HG03432 (cell line): ENCODE measurements at regions not wholly inside any gene's neighbourhood (a gene's known extent, or its start where the extent isn't known, plus 50 kb on each side); places are given as distances from the start of the nearest gene placed in this dataset.
A peak's percentile ranks its signal among the peaks of the same experiment; 100 is the strongest.

Experiments used
- ATAC-seq: cut with Tn5 transposase; IDR thresholded peaks from one replicate; pipeline ENCODE4 v1.9.1; 2021; ENCODE audit warnings: mild to moderate bottlenecking, moderate library complexity; ENCODE audit not compliant: unreplicated experiment

DNA sequence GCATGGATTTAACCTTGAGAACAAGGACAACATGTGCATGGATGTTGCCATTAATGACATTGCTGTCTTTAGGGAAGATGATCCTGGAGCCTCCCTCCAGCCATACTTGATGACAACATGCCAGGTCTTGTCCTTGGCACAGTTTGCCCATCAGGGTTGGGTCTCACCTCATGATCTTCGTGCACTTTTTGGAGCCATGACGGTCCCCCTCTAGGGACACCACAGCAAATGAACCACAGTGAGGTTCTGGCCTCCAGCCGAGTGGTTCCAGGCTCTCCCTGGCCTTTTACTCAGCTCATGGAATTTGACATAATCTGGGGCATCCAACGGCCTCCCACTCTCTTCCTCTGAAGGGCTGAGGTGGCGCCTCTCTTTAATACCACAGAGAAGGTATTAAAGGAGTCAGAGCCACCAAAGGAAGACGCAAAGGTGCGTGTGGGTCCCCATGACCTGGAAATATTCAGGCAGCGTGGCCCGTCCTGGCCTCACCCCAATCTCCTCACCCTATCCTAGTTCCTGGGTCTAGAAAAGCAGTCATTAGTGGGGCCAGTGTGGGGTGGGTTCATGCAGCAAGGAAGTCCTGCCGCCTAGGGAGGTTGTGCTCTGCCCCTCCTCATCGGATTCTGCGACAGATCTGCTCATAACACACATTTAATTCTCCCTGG, 184.8 kb downstream of the CXCL12 start:
- no peak for ATAC-seq

DNA sequence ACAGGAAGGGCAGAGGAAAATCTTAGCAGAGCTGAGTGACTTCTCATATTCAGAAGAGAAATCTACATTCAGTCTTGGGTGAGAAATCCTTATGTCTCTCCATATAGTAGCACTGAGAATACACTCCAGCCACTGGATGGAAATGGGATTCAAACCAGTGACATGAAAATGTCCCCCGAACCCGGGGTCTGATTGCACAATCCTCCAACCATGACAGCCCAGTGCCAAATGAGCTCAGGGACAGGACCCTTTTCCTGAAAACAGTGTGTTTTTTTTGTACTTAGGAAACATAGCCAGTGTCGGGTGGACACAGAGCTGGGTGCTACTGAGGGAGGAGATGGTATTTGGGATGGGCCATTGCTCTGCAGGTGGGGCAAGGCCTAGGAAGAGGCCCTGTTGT, 185.6 kb downstream of the CXCL12 start:
- ATAC-seq, result no peak

DNA sequence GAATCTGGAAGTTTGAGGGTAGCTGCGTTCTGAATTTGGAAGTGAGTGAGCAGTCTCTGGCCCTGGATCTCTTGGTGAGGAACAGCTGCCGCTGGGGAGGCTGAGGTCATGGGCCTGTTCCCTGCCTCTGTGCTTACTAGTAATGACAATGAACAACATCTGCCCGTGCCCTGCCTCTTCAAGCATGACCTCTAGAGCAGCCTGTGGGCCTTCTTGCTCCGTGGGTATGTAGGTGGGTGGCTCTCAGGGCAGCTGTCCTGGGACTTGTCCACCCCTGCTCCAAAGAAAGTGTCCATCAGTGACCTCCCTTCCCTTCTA, 186.2 kb downstream of the CXCL12 start:
- ATAC-seq, result peak; percentile 32

DNA sequence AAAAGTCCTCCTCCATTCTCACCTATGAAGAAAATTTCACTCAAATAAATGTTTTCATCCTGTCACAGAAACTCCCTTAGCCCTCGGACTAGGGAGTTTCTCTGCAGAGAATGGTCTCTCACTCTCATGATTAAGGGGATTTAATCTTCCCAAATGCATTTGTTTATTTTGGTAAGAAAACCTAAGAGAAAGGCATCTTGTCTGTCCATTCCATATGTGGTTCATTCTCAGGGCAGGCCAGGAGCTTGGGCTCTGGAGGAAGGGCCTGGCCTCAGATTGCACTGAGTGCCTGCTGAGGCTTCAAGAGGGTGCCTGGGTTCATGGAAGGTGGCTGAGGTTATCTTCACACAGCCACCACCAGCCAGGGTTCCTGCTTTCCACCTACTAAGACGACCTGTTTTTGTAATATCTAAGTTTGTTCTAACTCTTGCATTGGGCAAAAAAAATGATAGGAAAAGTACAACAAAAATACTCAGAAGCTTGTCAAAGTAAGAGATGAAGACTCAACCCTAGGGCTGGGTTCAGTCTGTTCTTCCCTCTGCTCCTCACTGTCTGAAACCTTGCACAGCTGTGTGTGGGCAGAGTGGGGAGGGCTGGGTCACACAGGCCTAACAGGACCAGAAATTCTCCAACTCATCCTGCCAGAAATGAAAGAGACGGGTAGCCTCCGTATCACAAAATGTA, 186.7 kb downstream of the CXCL12 start:
- peak; percentile 43 for ATAC-seq

DNA sequence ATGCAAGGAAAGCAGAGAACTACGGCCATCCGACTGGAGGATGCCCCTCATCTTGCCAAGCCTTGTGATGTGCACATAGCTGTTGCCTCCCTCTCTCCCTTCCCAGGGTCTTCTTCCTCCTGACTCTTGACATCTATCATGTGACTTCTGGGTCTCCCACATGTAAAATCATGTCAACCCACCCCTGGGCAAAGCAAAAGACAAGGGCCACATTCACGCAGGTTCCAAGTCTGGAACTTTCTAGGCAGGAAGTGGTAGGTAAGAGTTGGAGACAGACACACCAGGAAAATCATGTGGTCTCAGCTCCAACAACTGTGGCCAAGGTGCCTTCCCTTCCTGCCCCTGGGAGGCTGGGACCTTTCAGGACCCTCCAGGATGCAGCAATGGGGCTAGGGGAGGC, 187.3 kb downstream of the CXCL12 start:
- no peak for ATAC-seq

DNA sequence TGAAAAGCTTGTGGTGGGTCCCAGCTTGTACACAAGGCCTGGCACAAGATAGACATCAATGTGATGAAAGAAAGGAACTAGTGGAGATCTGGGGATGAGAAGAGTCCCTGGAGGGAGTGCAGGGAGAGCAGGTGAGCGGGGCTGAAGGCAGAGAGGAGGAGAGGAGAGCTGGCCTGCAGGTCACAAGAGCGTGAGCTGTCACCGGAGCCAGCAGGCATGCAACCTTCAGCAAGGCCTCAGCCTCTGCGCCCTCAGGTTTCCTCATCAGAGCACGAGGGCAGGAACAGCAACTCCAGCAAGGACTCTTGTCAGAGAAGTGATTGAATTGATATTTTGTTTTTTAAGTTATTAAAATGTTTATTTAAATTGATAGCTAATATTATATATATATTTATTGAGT, 188.6 kb downstream of the CXCL12 start:
- no peak for ATAC-seq

DNA sequence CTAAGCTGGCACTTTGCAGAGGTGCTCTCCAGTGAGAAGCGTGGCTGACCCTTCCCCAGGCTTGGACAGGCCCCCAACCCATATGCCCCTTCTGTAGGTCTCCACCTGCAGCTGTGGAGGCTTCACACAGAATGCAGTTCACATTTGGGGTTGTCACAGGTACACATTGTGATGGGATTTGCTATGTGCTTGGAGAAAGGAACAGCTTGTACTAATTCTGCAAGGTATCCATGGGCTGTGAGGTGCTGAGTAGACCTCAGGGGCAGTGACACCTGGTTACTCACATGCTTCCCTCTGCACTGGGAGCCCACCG, 188.9 kb downstream of the CXCL12 start:
- ATAC-seq, result no peak

DNA sequence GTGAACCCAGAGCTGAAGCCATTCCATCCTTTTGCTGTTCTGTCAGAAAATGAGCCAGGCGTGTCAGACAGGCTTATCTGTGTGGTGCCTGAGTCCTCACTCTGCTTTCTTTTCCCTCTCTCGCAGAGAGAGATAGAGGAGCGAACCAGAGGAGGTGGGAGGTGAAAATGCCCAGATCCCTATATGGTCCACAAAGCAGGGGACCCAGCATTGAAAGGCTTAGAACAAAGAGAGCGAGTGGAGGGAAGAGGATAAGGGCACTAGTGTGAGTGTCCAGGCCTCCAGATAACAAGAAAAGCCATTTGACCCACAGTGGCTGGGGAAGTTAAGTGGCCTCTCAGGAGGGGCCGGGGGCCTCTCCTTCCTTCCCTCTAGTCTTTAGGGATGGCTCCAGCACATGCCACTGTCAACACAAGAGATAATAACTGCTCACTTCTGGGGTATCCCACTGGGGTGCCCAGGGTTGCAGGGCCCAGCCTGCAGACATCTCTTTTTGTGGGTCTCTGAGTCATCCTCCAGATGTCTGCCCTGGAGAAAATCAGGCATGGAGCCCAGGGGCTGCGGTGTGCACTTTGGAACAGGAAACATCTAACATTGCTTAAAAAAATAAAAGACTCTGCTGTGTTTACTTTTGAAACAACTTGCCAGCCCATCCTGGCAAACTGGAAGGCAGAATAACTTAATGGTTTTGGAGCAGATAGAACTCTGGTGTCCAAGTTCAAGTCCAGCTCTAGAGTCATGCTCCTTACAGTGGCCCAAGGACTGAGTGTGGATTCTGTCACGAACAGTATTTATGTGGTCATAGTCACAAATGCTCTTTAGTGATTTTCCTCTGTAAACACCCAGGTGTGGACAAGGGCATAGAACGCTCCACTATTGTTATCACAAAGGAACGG, 189.5 kb downstream of the CXCL12 start:
- ATAC-seq, result no peak

DNA sequence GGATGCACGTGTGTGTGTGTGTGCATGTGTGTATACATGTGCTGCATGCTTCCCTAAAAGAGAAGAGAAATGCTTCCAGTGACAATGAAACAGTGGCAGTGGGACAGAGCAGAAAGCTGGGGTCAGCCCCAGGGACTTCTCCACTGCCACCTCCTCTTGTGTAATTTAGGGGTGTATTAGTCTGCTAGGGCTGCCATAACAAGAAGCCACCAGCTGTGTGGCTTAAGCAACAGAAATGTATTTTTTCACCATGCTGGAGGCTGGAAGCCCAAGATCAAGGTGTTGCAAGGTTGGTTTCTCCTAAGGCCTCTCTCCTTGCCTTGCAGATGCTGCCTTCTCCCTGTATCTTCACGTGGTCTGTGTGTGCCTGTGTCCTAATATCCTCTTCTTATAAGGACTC, 190.5 kb downstream of the CXCL12 start:
- ATAC-seq, result no peak

DNA sequence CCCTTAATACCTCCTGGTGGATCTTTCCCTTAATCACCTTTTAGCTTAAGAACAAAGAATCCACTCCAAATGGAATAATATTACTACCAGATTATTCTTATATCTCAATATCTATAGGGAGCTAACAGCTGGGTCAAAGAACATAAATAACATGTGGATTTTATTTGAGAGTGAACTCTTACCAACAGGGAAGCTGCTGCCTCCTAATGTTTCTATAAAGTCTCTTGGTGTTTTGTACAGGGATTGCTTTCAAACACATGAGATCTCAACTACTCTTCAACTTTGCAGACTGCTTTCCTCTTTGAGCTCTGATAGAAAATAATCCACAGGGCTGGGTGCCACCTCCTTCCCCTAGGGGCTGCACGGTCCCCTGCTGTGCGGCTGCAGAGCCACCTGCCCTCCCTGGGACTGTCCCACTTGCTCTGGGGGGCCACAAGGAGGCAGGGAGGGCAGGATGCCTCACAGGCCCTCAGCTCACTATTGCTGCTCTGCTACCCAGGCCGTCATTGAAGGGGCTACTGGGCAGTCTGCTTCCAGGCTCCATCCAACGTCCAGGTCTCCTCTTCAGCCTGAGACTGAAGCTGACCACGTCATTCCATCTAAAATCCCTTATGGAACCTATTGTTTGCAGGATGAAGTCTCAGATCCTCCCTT, 191.2 kb downstream of the CXCL12 start:
- ATAC-seq, result no peak

DNA sequence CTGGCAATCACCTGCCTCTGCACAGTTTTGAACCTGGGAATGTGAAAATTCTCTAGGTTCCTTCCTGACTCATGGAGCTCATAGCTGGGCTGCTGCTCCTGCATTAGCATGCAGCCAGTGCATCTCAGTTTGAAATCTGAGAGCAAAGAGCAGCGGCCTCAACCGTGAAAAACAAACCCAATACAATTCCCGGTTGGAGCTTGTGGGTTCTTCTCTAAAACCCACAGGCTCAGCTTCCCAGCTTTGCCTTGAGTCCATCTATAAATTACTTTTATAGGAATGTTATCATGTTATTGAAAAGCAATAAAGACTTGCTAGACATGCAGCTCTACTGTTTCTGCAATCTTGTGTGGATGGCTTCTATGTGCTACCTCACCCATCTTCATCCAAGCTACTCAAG, 191.7 kb downstream of the CXCL12 start:
- ATAC-seq, result no peak

DNA sequence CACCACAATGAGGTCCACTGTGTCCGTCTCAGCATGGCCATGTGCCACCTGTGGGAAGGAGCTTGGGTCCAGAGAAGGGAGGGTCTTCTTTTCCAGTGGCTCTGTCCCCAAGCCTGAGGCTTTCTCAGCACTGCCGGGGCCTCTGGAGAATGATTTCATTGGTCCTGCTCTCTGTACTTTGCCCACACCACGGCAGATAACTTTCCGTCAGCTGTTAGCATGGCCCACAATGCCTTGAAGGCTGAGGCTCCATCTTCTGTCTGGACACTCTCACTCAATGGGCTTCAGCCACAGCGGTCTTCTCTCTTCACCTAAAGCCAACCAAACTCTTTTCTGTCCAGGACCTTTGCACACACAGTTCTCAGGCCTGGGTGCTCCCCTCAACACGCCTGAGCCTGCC, 192.5 kb downstream of the CXCL12 start:
- ATAC-seq, result no peak

DNA sequence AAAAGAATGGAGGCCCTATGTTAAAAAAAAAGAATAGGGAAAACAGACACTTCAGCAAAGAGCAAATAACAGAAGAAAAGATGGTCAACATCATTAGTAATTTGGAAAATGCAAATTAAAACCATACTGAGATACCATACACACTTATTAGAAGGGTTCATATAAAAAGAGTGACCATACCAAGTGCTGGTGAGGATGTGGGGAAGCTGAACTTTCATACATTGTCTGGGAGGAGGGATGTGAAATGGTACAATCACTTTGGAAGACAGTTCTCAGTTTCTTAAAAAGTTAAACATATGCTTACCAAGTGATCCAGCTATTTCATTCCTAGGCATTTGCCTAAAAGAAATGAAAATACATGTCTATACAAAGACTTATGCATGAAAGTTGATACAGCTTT, 194.4 kb downstream of the CXCL12 start:
- no peak for ATAC-seq

DNA sequence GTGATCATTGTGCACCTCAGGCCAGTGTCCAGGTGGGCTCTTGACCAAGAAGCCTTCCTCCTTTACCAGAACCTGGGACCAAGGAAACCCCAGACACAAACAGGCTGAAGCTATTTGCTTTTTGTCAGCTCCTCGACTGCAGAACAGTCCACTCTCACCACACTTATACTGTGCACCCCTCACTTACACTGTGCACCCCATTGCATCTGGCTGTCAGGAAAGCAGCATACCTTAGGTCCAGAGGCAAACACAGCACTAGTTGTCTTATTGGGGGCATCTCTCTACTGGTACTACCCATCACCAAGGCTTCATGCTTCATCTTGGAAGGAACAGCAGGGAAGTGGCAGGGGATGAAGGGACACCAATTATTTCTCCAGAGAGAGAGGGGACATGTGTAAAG, 198.1 kb downstream of the CXCL12 start:
- no peak for ATAC-seq

DNA sequence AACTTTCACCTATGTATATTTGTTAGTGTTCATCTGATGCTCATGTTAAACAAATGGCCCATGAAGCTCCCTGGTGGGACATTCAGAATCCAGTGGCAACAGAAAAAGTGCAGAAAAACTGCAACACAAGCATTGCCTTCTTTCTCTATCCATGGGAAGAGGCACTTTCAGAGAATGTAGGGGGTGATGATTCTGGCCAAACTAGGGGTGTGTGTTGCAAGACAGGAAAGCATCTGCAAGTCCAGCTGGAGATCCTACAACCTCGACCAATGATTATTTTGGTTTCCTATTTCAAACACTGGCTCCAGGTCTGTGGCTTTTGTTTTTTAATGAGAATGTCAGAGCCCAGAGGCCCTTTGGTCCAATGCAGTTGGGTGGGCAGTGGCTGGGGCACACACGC, 198.7 kb downstream of the CXCL12 start:
- ATAC-seq, result no peak

DNA sequence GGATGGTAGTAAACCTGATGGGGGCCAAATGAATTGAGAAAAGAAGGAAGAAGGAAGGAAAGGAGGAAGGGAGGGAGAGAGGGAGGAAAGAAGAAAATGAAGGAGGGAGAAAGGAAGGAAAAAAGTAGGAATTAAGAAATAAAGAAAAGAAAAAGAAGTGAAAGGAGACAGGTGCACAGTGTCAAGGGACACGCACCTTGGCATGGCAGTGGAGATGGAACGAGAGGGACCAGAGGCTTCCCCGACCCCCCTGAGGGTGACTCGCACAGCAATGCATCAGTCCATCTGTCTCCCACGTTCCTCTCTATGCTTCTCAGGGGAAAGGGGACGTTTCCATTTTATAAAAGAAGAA, 199.6 kb downstream of the CXCL12 start:
- no peak for ATAC-seq

DNA sequence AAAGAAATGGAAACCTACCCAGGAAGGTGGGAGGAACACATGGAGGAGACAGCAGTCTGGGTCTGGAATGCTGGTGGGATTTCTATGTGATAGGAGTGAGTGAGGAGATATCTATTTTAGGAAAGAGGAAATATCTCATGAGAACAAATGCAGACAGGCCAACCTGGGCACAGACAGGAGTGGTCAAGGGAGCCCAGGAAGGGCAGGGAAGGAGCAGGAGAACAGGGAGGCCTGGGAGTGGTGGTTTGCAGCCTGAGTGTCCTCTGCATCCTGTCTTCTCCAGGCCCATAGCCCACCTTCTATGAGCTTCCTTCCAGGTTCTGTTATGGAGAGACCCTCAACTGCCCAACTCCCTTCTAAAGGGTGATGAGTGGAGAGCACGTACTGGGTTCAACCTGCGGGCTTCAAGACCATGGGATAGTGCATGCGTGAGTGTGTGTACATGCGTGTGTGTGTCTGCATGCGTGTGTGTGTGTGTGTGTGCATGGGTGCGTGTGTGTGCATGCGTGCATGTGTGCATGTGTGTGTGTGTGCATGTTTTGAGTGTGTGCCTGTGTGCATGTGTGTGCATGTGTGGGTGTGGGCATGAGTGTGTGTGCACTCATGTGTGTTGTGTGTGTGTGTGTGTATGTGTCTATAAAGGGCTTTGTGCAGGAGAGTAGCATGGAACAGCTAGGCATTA, 200.1 kb downstream of the CXCL12 start:
- ATAC-seq, result no peak

DNA sequence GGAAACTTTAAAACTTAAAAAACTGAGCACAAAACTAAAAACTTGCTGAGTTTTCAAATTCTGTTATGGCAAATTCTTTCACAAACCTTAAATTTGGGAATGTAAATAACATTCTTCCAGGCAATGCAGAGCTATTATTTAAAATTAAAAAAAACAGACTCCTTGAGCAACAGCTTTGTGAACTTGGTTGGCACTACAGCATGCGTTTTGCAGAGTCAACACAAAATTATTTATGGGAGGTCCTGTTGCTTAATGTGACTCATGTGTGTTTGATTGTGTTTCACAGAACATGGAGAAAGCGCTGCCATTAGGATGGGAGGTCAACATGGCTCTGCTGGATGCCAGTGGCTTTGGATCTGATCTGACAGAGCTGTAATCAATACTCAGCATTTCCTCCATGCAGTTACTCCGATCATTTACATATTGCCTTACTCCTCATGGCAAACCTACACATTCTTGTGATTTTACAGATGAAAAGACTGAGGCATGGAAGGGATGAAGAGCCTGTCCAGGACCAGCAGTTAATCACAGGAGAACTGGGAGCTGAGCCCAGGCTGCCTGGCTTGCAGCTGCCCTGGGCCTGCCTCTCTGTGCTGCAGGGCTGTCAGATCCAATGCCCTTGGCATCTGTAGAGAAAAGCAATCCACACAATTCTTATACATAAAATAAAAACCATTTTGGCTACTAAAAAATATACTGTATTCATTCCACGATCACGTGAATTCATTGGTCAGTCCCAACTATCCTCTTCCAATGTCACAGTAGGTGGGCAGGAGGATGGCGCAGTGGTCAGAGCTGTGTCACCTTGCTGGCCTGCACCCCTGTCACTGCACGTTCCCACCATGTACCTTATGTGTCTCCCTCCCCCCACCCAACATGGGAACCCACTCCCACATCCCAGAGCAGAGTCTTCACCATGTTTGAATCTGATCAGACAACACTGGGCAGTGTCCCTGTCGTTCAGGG, 200.9 kb downstream of the CXCL12 start:
- no peak for ATAC-seq

DNA sequence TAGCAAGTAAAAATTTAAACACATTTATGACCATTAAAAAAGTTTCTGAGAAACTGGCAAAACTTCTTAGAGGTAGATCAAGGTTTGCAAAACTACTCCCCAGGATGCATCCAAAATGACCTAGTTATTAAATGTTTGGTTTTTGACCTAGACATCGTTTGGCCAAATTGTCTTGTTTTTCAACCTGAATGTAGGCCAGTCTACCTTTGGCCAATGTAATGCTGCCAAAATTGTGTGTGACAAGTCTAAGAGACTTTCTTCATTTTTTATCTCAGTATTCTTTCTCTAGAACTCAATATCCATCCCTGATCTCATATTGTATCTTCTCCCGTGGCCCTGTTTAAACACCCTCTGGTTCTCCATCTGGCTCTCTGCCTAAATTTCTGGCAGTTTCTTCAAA, 202.0 kb downstream of the CXCL12 start:
- no peak for ATAC-seq
